Subcutaneous abdominal adipose tissue (tissue), 5 donors: ENCODE measurements at regions not wholly inside any gene's neighbourhood (a gene's known extent, or its start where the extent isn't known, plus 50 kb on each side); places are given as distances from the start of the nearest gene placed in this dataset.
A peak's percentile ranks its signal among the peaks of the same experiment; 100 is the strongest.

Experiments
- H3K27ac ChIP-seq: one replicate; pipeline ENCODE4 v1.7.0; 2013; ENCODE audit warnings: low read depth, mild to moderate bottlenecking, inconsistent platforms, low read length, moderate library complexity
- H3K27me3 ChIP-seq, 5 donors: one replicate each; pipeline ENCODE4 v1.7.0; 2013; ENCODE audit warnings: low read length in 5 of 5, inconsistent platforms in 1 of 5; ENCODE audit not compliant: control insufficient read depth in 5 of 5, insufficient read depth in 4 of 5
- H3K36me3 ChIP-seq, 5 donors: one replicate each; pipeline ENCODE4 v1.7.0; 2013; ENCODE audit warnings: low read length in 5 of 5; ENCODE audit not compliant: control insufficient read depth in 5 of 5, insufficient read depth in 5 of 5
- H3K4me1 ChIP-seq, 5 donors: one replicate each; pipeline ENCODE4 v1.7.0; 2013; ENCODE audit warnings: low read length in 5 of 5, mild to moderate bottlenecking in 3 of 5, moderate library complexity in 1 of 5; ENCODE audit not compliant: control insufficient read depth in 5 of 5, insufficient read depth in 5 of 5
- H3K4me3 ChIP-seq, 5 donors: one replicate each; pipeline ENCODE4 v1.7.0; 2013; ENCODE audit warnings: low read length in 5 of 5, low read depth in 1 of 5
- H3K9ac ChIP-seq, 5 donors: one replicate each; pipeline ENCODE4 v1.7.0; 2013; ENCODE audit warnings: low read length in 5 of 5, mild to moderate bottlenecking in 4 of 5, moderate library complexity in 3 of 5
- H3K9me3 ChIP-seq, 5 donors: one replicate each; pipeline ENCODE4 v1.7.0; 2013; ENCODE audit warnings: low read length in 5 of 5; ENCODE audit not compliant: control insufficient read depth in 5 of 5
- donor health status: healthy.
- donor health status: healthy.
- donor health status: healthy.
- donor health status: healthy.
- donor health status: healthy.

DNA sequence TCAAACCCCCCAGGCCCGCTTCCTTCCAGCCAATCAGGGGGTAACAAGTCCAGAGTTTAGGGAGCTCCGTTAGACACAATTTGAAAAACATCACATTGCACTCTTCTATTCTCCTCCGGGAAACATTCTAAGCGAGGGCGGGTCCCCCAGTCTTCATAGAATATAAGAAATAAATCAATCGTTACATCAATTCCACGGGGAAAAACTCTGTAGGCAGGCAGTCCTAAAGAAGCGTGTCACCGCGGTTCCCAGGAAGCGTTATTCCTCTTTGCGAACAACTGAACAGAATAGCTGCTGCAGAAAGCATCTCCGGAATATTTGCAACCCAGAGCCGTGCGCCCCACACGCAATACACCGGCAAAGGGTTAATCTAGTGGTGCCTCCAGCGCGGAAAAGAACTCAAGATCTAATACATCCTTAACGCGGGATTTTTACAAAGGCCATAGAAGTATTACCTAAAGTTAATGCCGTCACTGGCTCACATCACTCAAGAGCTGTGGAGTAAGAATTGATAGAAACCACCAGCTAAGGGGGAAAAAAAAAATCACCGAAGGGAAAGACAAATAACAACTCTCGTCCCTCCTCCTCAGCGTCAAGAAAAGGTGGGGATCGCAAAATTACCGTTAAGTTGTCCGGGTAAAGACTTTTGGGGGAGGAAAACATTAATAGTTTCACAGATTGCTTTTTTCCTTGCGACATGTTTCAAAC is 65.1 kb downstream of the KCNRG start:
- H3K9me3 ChIP-seq = no peaks in the 10 kb centered on the region
- peak overlapping the region; percentile 87 for H3K27ac ChIP-seq
- no peaks in the 10 kb centered on the region for H3K36me3 ChIP-seq
- H3K27me3 ChIP-seq = peaks cover 0 to 2% (median 0%) of the 10 kb centered on the region in 5 donors
- H3K4me1 ChIP-seq = peaks cover 0 to 45% (median 38%) of the 10 kb centered on the region in 5 donors
- H3K4me3 ChIP-seq = peak overlapping the region; percentile 79 to 90 (median 85)
- H3K9ac ChIP-seq = peak overlapping the region; percentile 39 to 92 (median 84)

DNA sequence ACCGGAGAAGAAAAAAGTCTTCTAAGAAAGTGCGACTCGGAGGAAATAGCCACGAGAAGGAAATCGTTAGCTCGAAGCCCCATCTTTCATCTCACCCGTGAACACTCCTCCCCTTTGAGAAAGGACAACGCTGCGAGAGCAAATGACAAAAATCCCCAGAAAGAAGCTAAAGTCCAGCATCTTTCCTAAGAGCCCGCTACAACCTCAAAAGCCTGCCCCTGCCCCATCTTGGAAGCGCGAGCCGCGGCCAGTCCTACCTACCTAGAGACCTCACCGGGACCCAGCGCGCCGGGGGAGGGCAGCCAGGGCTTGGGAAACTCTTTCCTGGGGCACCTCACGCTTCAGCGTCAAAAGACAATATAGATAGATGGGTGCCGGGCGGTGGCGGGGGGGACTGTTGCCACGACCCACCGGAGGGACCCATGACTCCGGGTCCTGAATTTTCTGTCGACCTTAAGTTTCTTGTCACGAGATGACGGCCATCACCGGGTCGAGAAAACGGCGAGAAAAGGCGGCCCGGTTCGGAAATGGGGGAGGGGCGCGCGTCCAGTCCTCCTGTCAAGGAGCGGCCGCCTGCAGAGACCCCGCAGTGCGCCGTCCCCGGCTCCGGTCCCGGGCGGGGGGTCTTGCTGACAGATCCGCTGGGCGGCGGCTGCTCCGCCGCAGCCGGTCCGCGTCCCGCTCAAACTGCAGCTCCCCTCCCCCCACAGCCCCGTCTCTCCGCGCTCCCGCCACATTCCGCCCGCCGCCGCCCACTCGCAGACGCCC is 65.9 kb downstream of the KCNRG start:
- no peaks in the 10 kb centered on the region for H3K36me3 ChIP-seq
- H3K4me1 ChIP-seq = peaks cover 0 to 45% (median 34%) of the 10 kb centered on the region in 5 donors
- H3K27me3 ChIP-seq = peaks cover 0 to 2% (median 0%) of the 10 kb centered on the region in 5 donors
- peak overlapping the region; percentile 79 to 90 (median 85) for H3K4me3 ChIP-seq
- peak overlapping the region; percentile 87 for H3K27ac ChIP-seq
- H3K9ac ChIP-seq = peak overlapping the region; percentile 39 to 92 (median 84)
- H3K9me3 ChIP-seq = no peaks in the 10 kb centered on the region

DNA sequence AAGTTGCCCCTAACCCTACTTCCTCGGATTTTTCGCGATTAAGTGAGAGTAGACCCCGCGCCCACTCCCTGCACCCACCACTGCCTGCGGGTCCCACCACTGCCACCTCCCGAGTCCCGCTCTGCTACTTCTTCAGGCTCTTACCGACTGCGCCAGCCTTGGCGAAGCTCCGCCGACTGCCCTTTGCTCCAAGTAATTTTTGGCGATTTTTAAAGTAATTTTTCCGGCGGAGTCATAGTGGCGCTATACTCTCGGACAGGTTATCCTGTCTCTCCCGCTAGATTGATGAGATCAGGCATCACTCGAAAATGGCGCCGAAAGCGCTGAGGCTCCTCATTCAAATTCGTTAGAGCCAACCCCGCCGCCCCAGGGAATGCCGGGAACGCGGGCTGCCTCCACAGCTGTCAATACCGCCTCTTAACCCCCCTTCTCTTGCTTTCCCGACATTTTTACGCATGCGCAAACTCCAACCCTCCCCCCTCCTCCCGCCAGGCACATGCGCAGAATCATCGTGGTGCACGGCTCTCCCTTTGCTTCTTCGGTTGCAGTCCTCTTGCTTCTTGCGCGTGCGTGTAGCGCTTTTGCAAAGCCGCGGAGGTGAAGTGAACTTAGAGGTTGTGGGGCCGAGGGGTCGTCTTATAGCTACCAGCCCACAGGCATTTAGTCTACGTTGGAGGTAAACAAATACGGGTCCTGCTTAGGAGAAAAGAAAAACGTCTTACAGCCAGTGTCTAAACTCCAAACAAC is 66.6 kb downstream of the KCNRG start:
- Histone ChIP-seq H3K4me3 (peak overlapping the region; percentile 82 to 90 (median 85)), H3K4me1 (peaks cover 0 to 45% (median 34%) of the 10 kb centered on the region in 5 donors), H3K27me3 (peaks cover 0 to 2% (median 0%) of the 10 kb centered on the region in 5 donors), H3K9ac (peak overlapping the region; percentile 76 to 92 (median 84)), H3K27ac (peak overlapping the region; percentile 87), H3K9me3 (no peaks in the 10 kb centered on the region), H3K36me3 (no peaks in the 10 kb centered on the region)

DNA sequence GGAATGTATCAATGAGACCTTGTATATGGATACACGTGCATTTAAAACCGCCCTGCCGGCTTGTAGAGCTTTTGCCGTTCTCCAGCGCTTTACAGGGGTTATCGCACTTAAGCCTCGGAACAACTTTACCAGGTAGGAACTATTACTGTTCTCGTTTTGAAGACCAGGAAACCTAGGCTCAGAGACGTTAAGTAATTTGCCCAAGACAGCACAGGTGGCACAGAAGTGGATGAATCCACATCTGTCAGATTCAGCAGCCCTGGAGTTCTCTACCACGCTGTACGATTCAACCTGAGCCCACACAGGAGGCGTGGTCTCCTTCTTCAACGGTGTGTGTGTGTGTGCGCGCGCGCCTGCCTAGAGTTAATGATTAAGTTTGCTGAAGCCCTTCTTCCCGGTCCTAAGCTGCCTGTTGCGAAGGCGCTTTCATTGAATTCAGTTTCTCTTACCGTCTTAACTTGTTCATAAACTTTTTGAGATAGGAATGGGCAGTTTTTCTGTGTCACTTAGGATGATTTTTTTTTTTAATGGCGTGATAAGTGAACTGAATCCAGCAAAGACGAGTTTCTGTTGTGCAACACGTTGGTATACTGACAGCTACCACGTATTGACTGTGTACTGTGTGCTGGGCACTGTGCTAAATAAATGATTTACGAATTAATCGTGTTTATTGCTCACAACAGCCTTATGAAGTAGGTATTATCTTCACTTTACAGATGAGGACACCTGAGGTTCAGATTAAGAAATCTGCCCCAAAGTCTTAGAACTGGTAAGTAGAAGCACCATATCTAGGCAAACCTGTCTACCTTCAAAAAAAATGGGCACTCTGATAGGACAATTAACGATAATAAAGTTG is 67.4 kb downstream of the KCNRG start:
- Histone ChIP-seq H3K9me3 (no peaks in the 10 kb centered on the region), H3K4me1 (peaks cover 0 to 45% (median 34%) of the 10 kb centered on the region in 5 donors), H3K9ac (peak overlapping the region; percentile 31 to 76 (median 65)), H3K4me3 (peak overlapping the region; percentile 75 to 90 (median 83)), H3K27me3 (peaks cover 0 to 2% (median 0%) of the 10 kb centered on the region in 5 donors), H3K27ac (peak overlapping the region; percentile 87), H3K36me3 (no peaks in the 10 kb centered on the region)

DNA sequence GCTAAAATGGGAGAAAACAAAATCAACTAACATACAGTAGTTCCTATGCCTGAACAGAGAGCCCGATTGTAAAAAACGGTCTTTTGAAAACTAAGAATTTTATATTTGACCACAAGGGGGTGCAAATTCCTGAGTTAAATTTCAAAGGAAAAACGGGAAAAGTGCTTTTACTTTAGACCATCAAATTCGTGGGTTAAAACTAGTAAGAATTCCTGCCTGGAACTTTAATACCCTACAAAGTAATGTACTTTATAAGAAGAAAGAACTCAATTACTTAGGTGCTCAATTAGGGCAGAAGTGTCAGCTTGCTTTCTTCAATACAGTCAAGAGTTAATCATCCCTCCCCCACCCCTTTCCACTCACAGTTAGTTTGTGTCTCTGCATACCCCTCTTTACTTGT is 69.8 kb downstream of the KCNRG start:
- peak overlapping the region in 3 of 5 donors; percentile 18 to 40 (median 26) for H3K4me3 ChIP-seq
- H3K36me3 ChIP-seq = no peaks in the 10 kb centered on the region
- H3K4me1 ChIP-seq = peaks cover 0 to 33% (median 24%) of the 10 kb centered on the region in 5 donors
- no peak overlapping the region for H3K27ac ChIP-seq
- H3K27me3 ChIP-seq = peaks cover 0 to 2% (median 0%) of the 10 kb centered on the region in 5 donors
- H3K9me3 ChIP-seq = no peaks in the 10 kb centered on the region
- no peak overlapping the region for H3K9ac ChIP-seq

DNA sequence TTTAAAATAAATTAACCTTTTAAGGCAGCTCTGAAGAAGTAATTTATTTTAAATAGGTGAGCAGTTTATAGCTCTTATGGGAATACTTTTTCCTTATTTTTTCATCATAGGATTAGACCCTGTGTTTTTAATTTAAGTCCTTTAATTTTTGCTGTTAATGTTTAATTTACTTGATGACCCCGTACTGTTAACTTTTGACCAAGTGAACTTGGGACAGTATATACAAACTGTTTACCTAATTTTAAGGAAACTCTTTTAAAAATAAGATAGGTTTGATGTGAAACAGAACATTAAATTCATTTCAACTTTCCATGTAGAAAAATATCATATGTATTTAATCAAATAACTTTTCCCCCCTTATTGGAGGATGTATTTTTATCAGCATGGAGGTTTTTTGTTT is 74.4 kb downstream of the KCNRG start:
- H3K9me3 ChIP-seq = no peaks in the 10 kb centered on the region
- H3K27me3 ChIP-seq = no peaks in the 10 kb centered on the region
- peaks cover 0 to 13% (median 8%) of the 10 kb centered on the region in 5 donors for H3K4me1 ChIP-seq
- H3K36me3 ChIP-seq = no peaks in the 10 kb centered on the region
- H3K27ac ChIP-seq = no peak overlapping the region
- H3K9ac ChIP-seq = no peak overlapping the region
- H3K4me3 ChIP-seq = no peak overlapping the region

DNA sequence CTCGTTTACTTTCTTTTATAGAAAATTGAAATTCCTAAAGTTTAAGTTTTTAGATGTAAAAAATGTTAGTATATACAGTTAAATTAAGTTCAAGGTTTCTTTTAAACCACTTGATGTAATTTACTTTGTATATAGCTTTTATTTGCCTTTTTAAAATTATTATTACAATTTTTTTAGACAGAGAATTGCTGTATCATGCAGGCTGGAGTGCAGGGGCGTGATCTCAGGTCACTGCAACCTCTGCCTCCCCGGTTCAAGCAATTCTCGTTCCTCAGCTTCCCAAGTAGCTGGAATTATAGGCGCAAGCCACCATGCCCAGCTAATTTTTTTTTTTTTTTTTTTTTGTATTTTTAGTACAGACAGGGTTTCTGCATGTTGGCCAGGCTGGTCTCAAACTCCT is 75.0 kb downstream of the KCNRG start:
- Histone ChIP-seq H3K4me1 (peaks cover 0 to 8% (median 6%) of the 10 kb centered on the region in 5 donors), H3K9ac (no peak overlapping the region), H3K9me3 (no peaks in the 10 kb centered on the region), H3K4me3 (no peak overlapping the region), H3K27ac (no peak overlapping the region), H3K36me3 (no peaks in the 10 kb centered on the region), H3K27me3 (no peaks in the 10 kb centered on the region)

DNA sequence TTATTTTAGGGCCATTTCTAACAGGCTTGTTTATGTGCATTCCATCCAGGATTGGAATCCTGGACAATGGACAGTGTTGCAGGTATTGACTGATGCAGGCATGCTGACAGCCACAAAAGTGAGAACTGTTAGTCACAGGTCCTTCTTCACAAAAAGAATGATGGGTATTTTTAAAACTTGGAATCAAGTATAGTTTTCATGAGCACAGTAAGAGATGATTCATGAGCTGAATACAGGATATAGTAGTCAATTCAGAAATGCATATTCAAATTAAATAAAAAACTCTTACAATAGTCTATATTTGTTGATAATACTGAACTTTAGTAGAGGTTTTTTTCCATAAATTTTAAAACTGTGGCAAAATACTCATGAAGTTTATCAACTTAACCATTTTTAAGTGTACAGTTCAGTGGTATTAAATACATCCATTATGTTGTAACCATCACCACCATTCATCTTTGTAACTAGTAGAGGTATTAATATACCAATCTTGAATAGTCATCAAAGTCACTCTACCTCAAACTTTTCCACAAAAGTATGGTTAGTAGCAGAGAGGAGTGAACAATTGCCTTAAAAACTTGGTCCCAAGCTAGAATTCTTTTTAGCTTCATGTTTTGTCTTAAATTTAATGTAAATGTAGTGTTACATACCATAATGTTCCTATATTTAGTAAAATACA is 79.5 kb downstream of the KCNRG start:
- no peak overlapping the region for H3K4me3 ChIP-seq
- no peak overlapping the region for H3K27ac ChIP-seq
- peaks cover 0 to 6% (median 4%) of the 10 kb centered on the region in 5 donors for H3K4me1 ChIP-seq
- peaks cover 0 to 6% (median 4%) of the 10 kb centered on the region in 5 donors for H3K36me3 ChIP-seq
- H3K9ac ChIP-seq = no peak overlapping the region
- H3K27me3 ChIP-seq = no peaks in the 10 kb centered on the region
- peaks cover 0 to 12% (median 0%) of the 10 kb centered on the region in 5 donors for H3K9me3 ChIP-seq

DNA sequence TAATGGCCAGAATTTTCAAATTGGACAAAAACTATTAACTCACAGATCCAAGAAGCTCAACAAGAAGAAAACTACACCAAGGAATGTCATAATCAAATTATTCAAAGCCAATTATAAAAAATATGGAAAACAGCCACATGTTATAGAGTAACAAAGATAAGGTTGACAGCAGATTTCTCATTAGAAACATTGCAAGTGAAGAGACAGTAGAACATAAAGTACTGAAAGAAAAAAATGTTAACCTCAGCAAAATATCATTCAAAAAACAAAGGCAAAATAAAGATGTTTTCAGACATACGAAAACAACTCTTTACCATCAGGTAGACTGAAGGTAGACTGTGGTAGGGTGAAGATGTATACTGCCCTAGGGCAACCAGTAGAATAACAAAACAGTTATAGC is 83.4 kb downstream of the KCNRG start:
- Histone ChIP-seq H3K27ac (no peak overlapping the region), H3K36me3 (peaks cover 0 to 6% (median 4%) of the 10 kb centered on the region in 5 donors), H3K27me3 (no peaks in the 10 kb centered on the region), H3K9me3 (peaks cover 0 to 12% (median 0%) of the 10 kb centered on the region in 5 donors), H3K4me1 (no peaks in the 10 kb centered on the region), H3K4me3 (no peak overlapping the region), H3K9ac (no peak overlapping the region)
